Activated CD4-positive, alpha-beta T cell treated with anti-CD3 and anti-CD28 coated beads, Interleukin-2, amount 50 U/mL, for 4 hours (primary cell): ENCODE measurements at regions not wholly inside any gene's neighbourhood (a gene's known extent, or its start where the extent isn't known, plus 50 kb on each side); places are given as distances from the start of the nearest gene placed in this dataset.

Experiments used
- DNase-seq, 2 experiments: peaks; one replicate each; pipeline ENCODE4 v3.0.0-alpha.2; 2020

GRCh38 chr2:64770781-64771334 is 117.1 kb upstream of the SERTAD2 start:
- no peak for DNase-seq

GRCh38 chr2:64771737-64772136 is 118.0 kb upstream of the SERTAD2 start:
- DNase-seq = no peak

GRCh38 chr2:64773461-64774118 is 119.9 kb upstream of the SERTAD2 start:
- DNase-seq = no peak

- DNase-seq = no peak
Measured at GRCh38 chr2:64777841-64778240, 124.1 kb upstream of the SERTAD2 start.

GRCh38 chr2:64779117-64779690 is 125.5 kb upstream of the SERTAD2 start:
- no peak for DNase-seq

- no peak for DNase-seq
Measured at GRCh38 chr2:64780041-64780440, 126.3 kb upstream of the SERTAD2 start.

- DNase-seq = no peak
Measured at GRCh38 chr2:64781711-64782390, 128.1 kb upstream of the SERTAD2 start.

GRCh38 chr2:64784168-64785061 is 130.7 kb upstream of the SERTAD2 start:
- no peak for DNase-seq

GRCh38 chr2:64785245-64785644 is 131.5 kb upstream of the SERTAD2 start:
- DNase-seq = no peak

- no peak for DNase-seq
Measured at GRCh38 chr2:64786343-64787018, 132.8 kb upstream of the SERTAD2 start.

GRCh38 chr2:64787019-64787365 is 133.3 kb upstream of the SERTAD2 start:
- no peak for DNase-seq

GRCh38 chr2:64787698-64788097 is 134.0 kb upstream of the SERTAD2 start:
- no peak for DNase-seq

- DNase-seq = no peak
Measured at GRCh38 chr2:64789466-64790320, 136.0 kb upstream of the SERTAD2 start.

- DNase-seq = no peak
Measured at GRCh38 chr2:64792300-64792699, 138.6 kb upstream of the SERTAD2 start.

GRCh38 chr2:64792995-64793639 is 139.4 kb upstream of the SERTAD2 start:
- no peak for DNase-seq

- no peak for DNase-seq
Measured at GRCh38 chr2:64793701-64794100, 140.0 kb upstream of the SERTAD2 start.

GRCh38 chr2:64794426-64794995 is 140.8 kb upstream of the SERTAD2 start:
- no peak for DNase-seq

- no peak for DNase-seq
Measured at GRCh38 chr2:64795024-64795592, 141.4 kb upstream of the SERTAD2 start.

- no peak for DNase-seq
Measured at GRCh38 chr2:64796926-64797325, 143.2 kb upstream of the SERTAD2 start.

GRCh38 chr2:64797881-64798575 is 144.3 kb upstream of the SERTAD2 start:
- DNase-seq = no peak
